ENCODE measurements at regions not wholly inside any gene's neighbourhood (a gene's known extent, or its start where the extent isn't known, plus 50 kb on each side); places are given as distances from the start of the nearest gene placed in this dataset.
"Not testable (repeated sequence)": the region's sequence is repeated elsewhere in the genome, so short reads cannot be mapped to it uniquely, and the experiment has no call there.

GRCh38 chr10:45144326-45145070 is 143.8 kb downstream of the ZNF22 start:
- Mint-ChIP-seq H3K9me3 (no peaks in the 10 kb centered on the region), H3K4me1 (peaks cover 0 to 2% (median 0%) of the 10 kb centered on the region in 7 donors), H3K27me3 (peaks cover 19 to 36% (median 33%) of the 10 kb centered on the region in 5 donors), H3K36me3 (no peaks in the 10 kb centered on the region), H3K4me3 (no peak overlapping the region), H3K27ac (no peak overlapping the region)
- ChIA-PET POLR2A (no interaction called here), CTCF (no interaction called here)
- Histone ChIP-seq H3K27ac (ENCODE audit: low read depth, low read length) (no peak overlapping the region), H3K36me3 (ENCODE audit: control insufficient read depth in 2 of 3, insufficient read depth in 3 of 3, low read length in 3 of 3) (no peaks in the 10 kb centered on the region), H3K4me1 (ENCODE audit: control insufficient read depth in 2 of 2, insufficient read depth in 2 of 2, low read length in 2 of 2) (no peaks in the 10 kb centered on the region), H3K27me3 (ENCODE audit: control insufficient read depth in 2 of 2, insufficient read depth in 2 of 2, low read length in 2 of 2) (no peaks in the 10 kb centered on the region), H3K9me3 (ENCODE audit: control insufficient read depth in 2 of 3, low read length in 3 of 3) (no peaks in the 10 kb centered on the region), H3K4me3 (ENCODE audit: low read length) (no peak overlapping the region)
- DNase-seq (no peak), ATAC-seq (no peak)
- intact Hi-C loops (cut with micrococcal nuclease): no loop called here

DNA sequence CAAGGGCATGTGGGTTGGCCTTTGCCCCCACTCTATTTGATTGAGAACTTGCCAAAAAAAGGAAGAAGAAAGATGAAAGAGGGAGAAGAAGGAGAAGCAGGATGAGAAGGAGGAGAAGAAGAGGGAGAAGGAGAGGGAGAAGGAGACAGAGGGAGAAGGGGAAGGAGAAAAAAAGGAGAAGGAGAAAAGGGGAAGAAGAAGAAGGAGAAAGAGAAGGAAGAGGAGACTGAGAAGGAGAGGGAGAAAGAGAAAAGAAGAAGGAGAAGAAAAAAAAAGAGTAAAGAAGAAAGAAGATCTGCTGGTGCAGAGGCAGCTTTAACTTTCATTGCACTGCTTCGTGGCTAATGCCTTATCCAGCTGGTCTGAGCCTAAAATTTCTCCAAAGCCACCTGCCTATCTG is 144.4 kb downstream of the ZNF22 start:
- H3K9me3 ChIP-seq (ENCODE audit: control insufficient read depth in 2 of 3, low read length in 3 of 3); H3K4me1 Mint-ChIP-seq; H3K9me3 Mint-ChIP-seq; DNase-seq; intact Hi-C loops (cut with micrococcal nuclease); H3K27me3 ChIP-seq (ENCODE audit: control insufficient read depth in 2 of 2, insufficient read depth in 2 of 2, low read length in 2 of 2); H3K4me3 ChIP-seq (ENCODE audit: low read length); H3K27ac ChIP-seq (ENCODE audit: low read depth, low read length); ATAC-seq; H3K4me3 Mint-ChIP-seq; H3K36me3 ChIP-seq (ENCODE audit: control insufficient read depth in 2 of 3, insufficient read depth in 3 of 3, low read length in 3 of 3); CTCF ChIA-PET; POLR2A ChIA-PET; H3K4me1 ChIP-seq (ENCODE audit: control insufficient read depth in 2 of 2, insufficient read depth in 2 of 2, low read length in 2 of 2); H3K36me3 Mint-ChIP-seq: not testable (repeated sequence)
- Mint-ChIP-seq H3K27ac (peak overlapping the region in 1 of 9 donors; percentile 66), H3K27me3 (peaks cover 19 to 34% (median 27%) of the 10 kb centered on the region in 5 donors)

DNA sequence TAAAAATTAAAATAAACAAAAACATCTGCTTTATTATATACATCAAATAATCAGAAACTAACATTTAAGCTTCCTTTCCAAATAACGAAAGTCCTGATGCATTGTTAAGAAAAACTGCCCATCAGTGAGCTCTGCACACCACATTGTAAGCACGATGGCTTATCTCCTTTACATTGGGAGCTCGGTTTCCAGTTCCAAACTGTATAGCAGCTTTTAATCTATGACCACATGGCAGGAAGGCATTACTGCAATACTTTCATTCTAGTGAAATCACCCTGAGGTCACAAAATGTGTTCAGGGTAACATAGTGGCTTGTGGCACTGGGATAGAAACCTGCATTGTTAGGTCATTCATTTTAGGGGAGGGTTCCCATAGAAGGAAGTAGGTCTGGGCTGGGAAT is 146.3 kb downstream of the ZNF22 start:
- Mint-ChIP-seq H3K27ac (no peak overlapping the region), H3K36me3 (no peaks in the 10 kb centered on the region), H3K27me3 (peaks cover 15 to 27% (median 19%) of the 10 kb centered on the region in 5 donors), H3K4me3 (no peak overlapping the region), H3K9me3 (no peaks in the 10 kb centered on the region), H3K4me1 (peaks cover 0 to 2% (median 0%) of the 10 kb centered on the region in 7 donors)
- Histone ChIP-seq H3K27ac (ENCODE audit: low read depth, low read length) (no peak overlapping the region), H3K27me3 (ENCODE audit: control insufficient read depth in 2 of 2, insufficient read depth in 2 of 2, low read length in 2 of 2) (no peaks in the 10 kb centered on the region), H3K36me3 (ENCODE audit: control insufficient read depth in 2 of 3, insufficient read depth in 3 of 3, low read length in 3 of 3) (no peaks in the 10 kb centered on the region), H3K9me3 (ENCODE audit: control insufficient read depth in 2 of 3, low read length in 3 of 3) (no peaks in the 10 kb centered on the region), H3K4me3 (ENCODE audit: low read length) (no peak overlapping the region), H3K4me1 (ENCODE audit: control insufficient read depth in 2 of 2, insufficient read depth in 2 of 2, low read length in 2 of 2) (no peaks in the 10 kb centered on the region)
- ATAC-seq (no peak), DNase-seq (no peak)
- intact Hi-C loops (cut with micrococcal nuclease): no loop called here
- POLR2A ChIA-PET: no interaction called here
- CTCF ChIA-PET: no interaction called here

DNA sequence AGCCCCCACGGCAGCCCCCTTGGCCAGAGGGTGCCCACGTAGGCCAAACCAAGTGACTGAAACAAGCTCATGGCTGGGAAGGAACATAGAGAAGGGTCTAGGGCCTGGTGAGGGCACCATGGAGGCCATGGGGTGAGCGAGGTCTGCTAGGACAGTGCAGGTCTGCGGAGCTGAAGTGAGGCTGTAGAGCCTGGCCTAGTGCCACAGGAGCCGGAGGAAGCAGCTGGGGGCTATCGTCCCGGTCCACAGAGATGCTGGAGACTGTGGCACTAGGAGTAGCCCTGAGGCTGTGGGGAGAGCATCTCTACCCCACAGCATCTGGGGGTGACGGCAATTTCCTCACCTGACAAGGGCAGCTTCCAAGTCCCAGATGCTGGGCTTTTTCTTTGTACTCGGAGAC is 150.3 kb downstream of the ZNF22 start:
- no peak overlapping the region for H3K27ac ChIP-seq (ENCODE audit: low read depth, low read length)
- H3K9me3 Mint-ChIP-seq: no peaks in the 10 kb centered on the region
- CTCF ChIA-PET: no interaction called here

DNA sequence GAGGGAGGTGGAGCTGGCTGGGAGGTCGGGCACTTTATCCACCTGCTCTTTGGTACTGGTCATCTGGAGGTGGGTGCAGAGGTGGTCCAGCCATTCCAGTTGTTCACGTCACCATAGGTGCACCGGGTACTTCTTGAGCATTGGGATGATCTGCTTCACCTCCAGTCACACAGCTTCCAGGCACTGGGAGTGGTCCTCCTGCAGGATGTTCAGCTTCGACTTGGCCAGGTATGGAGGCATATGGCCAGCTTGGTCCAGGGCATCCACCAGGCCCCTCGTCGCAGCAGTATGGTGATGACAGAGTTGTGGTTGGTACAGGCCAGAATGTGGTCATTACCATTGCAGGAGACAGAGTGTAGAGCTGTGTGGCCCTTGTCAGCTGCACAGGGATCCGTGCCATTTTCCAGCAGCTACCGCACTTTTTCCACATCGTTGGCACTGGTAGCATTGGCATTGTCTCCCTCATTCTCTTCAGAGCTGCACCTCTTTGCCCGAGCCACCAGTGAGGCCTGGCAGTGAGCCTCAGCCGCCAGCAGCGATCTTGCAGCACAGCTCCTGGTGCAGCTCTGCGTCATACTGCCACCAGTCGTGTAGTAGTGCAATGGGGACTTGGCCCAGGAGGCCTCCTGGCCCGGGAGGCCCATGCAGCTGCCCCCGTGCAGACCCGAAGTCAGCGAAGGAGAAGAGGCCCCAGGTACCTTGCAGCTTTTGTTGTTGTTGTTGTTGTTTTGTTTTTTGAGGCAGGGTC is 150.9 kb downstream of the ZNF22 start:
- no peak overlapping the region for H3K4me3 ChIP-seq (ENCODE audit: low read length)
- Mint-ChIP-seq H3K9me3 (no peaks in the 10 kb centered on the region), H3K4me1 (no peaks in the 10 kb centered on the region), H3K27ac (no peak overlapping the region), H3K27me3 (peaks cover 0 to 8% (median 2%) of the 10 kb centered on the region in 5 donors), H3K36me3 (no peaks in the 10 kb centered on the region), H3K4me3 (no peak overlapping the region)
- intact Hi-C loops (cut with micrococcal nuclease): no loop called here
- no peak overlapping the region for H3K27ac ChIP-seq (ENCODE audit: low read depth, low read length)
- H3K36me3 ChIP-seq (ENCODE audit: control insufficient read depth in 2 of 3, insufficient read depth in 3 of 3, low read length in 3 of 3): no peaks in the 10 kb centered on the region
- no peak for DNase-seq
- ChIA-PET CTCF (no interaction called here), POLR2A (no interaction called here)
- no peaks in the 10 kb centered on the region for H3K4me1 ChIP-seq (ENCODE audit: control insufficient read depth in 2 of 2, insufficient read depth in 2 of 2, low read length in 2 of 2)
- no peaks in the 10 kb centered on the region for H3K27me3 ChIP-seq (ENCODE audit: control insufficient read depth in 2 of 2, insufficient read depth in 2 of 2, low read length in 2 of 2)
- ATAC-seq: no peak
- H3K9me3 ChIP-seq (ENCODE audit: control insufficient read depth in 2 of 3, low read length in 3 of 3): no peaks in the 10 kb centered on the region

More for the DNA sequence above, 150.3 kb downstream of the ZNF22 start:
- Histone ChIP-seq H3K27me3 (ENCODE audit: control insufficient read depth in 2 of 2, insufficient read depth in 2 of 2, low read length in 2 of 2) (no peaks in the 10 kb centered on the region), H3K36me3 (ENCODE audit: control insufficient read depth in 2 of 3, insufficient read depth in 3 of 3, low read length in 3 of 3) (no peaks in the 10 kb centered on the region), H3K4me1 (ENCODE audit: control insufficient read depth in 2 of 2, insufficient read depth in 2 of 2, low read length in 2 of 2) (no peaks in the 10 kb centered on the region), H3K4me3 (ENCODE audit: low read length) (no peak overlapping the region), H3K9me3 (ENCODE audit: control insufficient read depth in 2 of 3, low read length in 3 of 3) (no peaks in the 10 kb centered on the region)
- POLR2A ChIA-PET: no interaction called here
- no peaks in the 10 kb centered on the region for H3K4me1 Mint-ChIP-seq
- ATAC-seq (no peak), DNase-seq (no peak)
- H3K4me3 Mint-ChIP-seq: no peak overlapping the region
- no peak overlapping the region for H3K27ac Mint-ChIP-seq
- intact Hi-C loops (cut with micrococcal nuclease): no loop called here
- peaks cover 0 to 7% (median 2%) of the 10 kb centered on the region in 5 donors for H3K27me3 Mint-ChIP-seq
- no peaks in the 10 kb centered on the region for H3K36me3 Mint-ChIP-seq

DNA sequence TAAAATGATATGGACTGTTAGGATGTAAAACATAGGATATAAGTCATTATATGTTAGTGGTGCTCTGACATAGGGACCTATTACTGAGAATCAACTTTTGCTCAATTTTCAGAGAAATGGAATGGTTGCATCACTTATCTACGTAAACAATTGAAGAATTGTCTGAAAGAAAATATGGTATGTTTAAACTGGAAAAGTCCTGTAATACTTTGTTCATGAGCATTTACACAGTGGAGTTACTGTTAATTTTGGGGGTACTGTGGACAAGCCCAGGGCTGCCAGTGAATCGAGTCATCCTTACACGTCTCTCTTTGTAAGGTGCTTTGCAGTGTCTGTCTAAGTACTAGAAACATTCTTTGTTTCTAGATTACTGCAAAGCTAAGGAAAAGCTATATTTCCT is 152.0 kb downstream of the ZNF22 start:
- DNase-seq (no peak), ATAC-seq (no peak)
- Mint-ChIP-seq H3K36me3 (no peaks in the 10 kb centered on the region), H3K4me1 (no peaks in the 10 kb centered on the region), H3K4me3 (no peak overlapping the region), H3K27me3 (peaks cover 0 to 8% (median 3%) of the 10 kb centered on the region in 5 donors), H3K9me3 (no peaks in the 10 kb centered on the region), H3K27ac (no peak overlapping the region)
- H3K4me3 ChIP-seq (ENCODE audit: low read length): no peak overlapping the region
- no peaks in the 10 kb centered on the region for H3K4me1 ChIP-seq (ENCODE audit: control insufficient read depth in 2 of 2, insufficient read depth in 2 of 2, low read length in 2 of 2)
- H3K27ac ChIP-seq (ENCODE audit: low read depth, low read length): no peak overlapping the region
- no peaks in the 10 kb centered on the region for H3K9me3 ChIP-seq (ENCODE audit: control insufficient read depth in 2 of 3, low read length in 3 of 3)
- intact Hi-C loops (cut with micrococcal nuclease): no loop called here
- H3K36me3 ChIP-seq (ENCODE audit: control insufficient read depth in 2 of 3, insufficient read depth in 3 of 3, low read length in 3 of 3): no peaks in the 10 kb centered on the region
- CTCF ChIA-PET: interaction anchor here (0.8 kb wide), 1 partner anchor 11 kb away, joined by 3 read pairs; no protein-coding TSS in a partner anchor
- POLR2A ChIA-PET: no interaction called here
- no peaks in the 10 kb centered on the region for H3K27me3 ChIP-seq (ENCODE audit: control insufficient read depth in 2 of 2, insufficient read depth in 2 of 2, low read length in 2 of 2)

DNA sequence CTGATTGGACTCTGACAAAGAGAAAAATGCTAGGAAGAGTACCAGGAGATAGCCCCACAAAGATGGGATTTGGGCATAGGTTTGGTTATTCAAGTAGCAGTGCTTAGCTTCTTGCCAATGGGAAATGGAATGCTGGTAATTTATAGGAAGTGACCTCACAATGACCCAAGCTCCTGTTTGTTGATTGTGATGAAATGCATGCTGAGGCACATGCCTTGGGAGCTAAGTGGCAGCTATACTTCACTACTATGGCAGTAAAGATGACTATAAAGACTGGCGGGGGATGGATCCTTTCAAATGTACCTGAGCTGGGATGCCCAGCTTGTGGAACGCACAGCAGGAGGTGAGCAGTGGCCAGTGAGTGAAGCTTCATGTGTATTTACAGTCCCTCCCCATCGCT is 153.8 kb downstream of the ZNF22 start:
- H3K27ac Mint-ChIP-seq: no peak overlapping the region
- no peaks in the 10 kb centered on the region for H3K27me3 ChIP-seq (ENCODE audit: control insufficient read depth in 2 of 2, insufficient read depth in 2 of 2, low read length in 2 of 2)
- CTCF ChIA-PET: no interaction called here
- POLR2A ChIA-PET: no interaction called here
- H3K9me3 ChIP-seq (ENCODE audit: control insufficient read depth in 2 of 3, low read length in 3 of 3): no peaks in the 10 kb centered on the region
- H3K27me3 Mint-ChIP-seq: peaks cover 0 to 8% (median 3%) of the 10 kb centered on the region in 5 donors
- H3K4me3 Mint-ChIP-seq: no peak overlapping the region
- H3K4me1 ChIP-seq (ENCODE audit: control insufficient read depth in 2 of 2, insufficient read depth in 2 of 2, low read length in 2 of 2): no peaks in the 10 kb centered on the region
- H3K36me3 Mint-ChIP-seq: no peaks in the 10 kb centered on the region
- no peaks in the 10 kb centered on the region for H3K9me3 Mint-ChIP-seq
- DNase-seq: no peak
- ATAC-seq: no peak
- no peak overlapping the region for H3K27ac ChIP-seq (ENCODE audit: low read depth, low read length)
- no peak overlapping the region for H3K4me3 ChIP-seq (ENCODE audit: low read length)
- no peaks in the 10 kb centered on the region for H3K36me3 ChIP-seq (ENCODE audit: control insufficient read depth in 2 of 3, insufficient read depth in 3 of 3, low read length in 3 of 3)
- intact Hi-C loops (cut with micrococcal nuclease): no loop called here
- H3K4me1 Mint-ChIP-seq: no peaks in the 10 kb centered on the region

Measured in naive thymus-derived CD4-positive, alpha-beta T cell (primary cell).